ENCODE measurements at regions not wholly inside any gene's neighbourhood (a gene's known extent, or its start where the extent isn't known, plus 50 kb on each side); places are given as distances from the start of the nearest gene placed in this dataset.
"Not testable (repeated sequence)": the region's sequence is repeated elsewhere in the genome, so short reads cannot be mapped to it uniquely, and the experiment has no call there.

DNA sequence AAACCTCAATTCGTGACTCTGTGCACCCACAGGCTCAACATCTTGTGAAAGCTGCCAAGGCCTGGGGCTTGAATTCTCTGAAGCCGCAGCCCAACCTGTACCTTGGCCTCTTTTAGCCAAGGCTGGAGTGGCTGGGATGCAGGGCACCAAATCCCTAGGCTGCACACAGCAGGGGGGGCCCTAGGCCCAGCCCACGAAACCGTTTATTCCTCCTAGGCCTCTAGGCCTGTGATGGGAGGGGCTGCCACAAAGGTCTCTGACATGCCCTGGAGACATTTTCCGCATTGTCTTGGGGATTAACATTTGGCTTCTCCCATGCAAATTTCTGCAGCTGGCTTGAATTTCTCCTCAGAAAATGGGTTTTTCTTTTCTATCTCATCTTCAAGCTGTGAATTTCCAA, 64.0 kb downstream of the OR2K2 start:
- H3K4me2 ChIP-seq (ENCODE audit: control insufficient read depth, insufficient read depth); DNase-seq (ENCODE audit: low read depth, low spot score); CTCF ChIA-PET; H3K36me3 ChIP-seq (ENCODE audit: control insufficient read depth in 2 of 2, insufficient read depth in 2 of 2, low read length in 1 of 2); H3K4me1 ChIP-seq (ENCODE audit: control insufficient read depth, insufficient read depth, low read length); H3K27ac ChIP-seq (ENCODE audit: control insufficient read depth, insufficient read depth); H3K79me2 ChIP-seq (ENCODE audit: control insufficient read depth, insufficient read depth, low read length); ATAC-seq; H4K20me1 ChIP-seq (ENCODE audit: control insufficient read depth, insufficient read depth); H2AFZ ChIP-seq (ENCODE audit: control insufficient read depth, low read depth, low read length); H3K27me3 ChIP-seq (replicated peaks in 1 of 2; ENCODE audit: control insufficient read depth in 2 of 2, insufficient read depth in 2 of 2, low read length in 1 of 2); H3K4me3 ChIP-seq; BruUV-seq (replicated peaks); FAIRE-seq; H3K9me3 ChIP-seq (replicated peaks; ENCODE audit: control insufficient read depth, insufficient read depth, low read length); in situ Hi-C loops (cut with MboI); H3K9ac ChIP-seq (ENCODE audit: control insufficient read depth, insufficient read depth, low read length); RAD21 ChIA-PET (ENCODE audit: unreplicated experiment); intact Hi-C loops (cut with micrococcal nuclease; ENCODE audit: unreplicated experiment): not testable (repeated sequence)
- ChIA-PET POLR2A (interaction anchor here (0.6 kb wide), 1 partner anchor 26 kb away, joined by 3 read pairs; no protein-coding TSS in a partner anchor), SMC1A (ENCODE audit: uncharacterized antibody, unreplicated experiment) (interaction anchor here (0.9 kb wide), 1 partner anchor 49 kb away, joined by 3 read pairs; no protein-coding TSS in a partner anchor)
- 33% methylated on average over 5 of the region's 5 CpGs for WGBS (ENCODE audit: insufficient coverage, insufficient replicate concordance, low lambda C conversion rate, missing lambda C conversion rate)
- 0 out of 2 replicates have a peak, but pooled peaks have one; percentile 6 for TF ChIP-seq CEBPZ (IDR thresholded peaks at IDR 0.05; ENCODE audit: low read depth, low read length)

- ChIA-PET CTCF (no interaction called here), SMC1A (ENCODE audit: uncharacterized antibody, unreplicated experiment) (interaction anchor here (1.6 kb wide), 1 partner anchor 10 kb away, joined by 5 read pairs; no protein-coding TSS in a partner anchor), RAD21 (ENCODE audit: unreplicated experiment) (no interaction called here), POLR2A (no interaction called here)
- Histone ChIP-seq H3K36me3 (ENCODE audit: control insufficient read depth in 2 of 2, insufficient read depth in 2 of 2, low read length in 1 of 2) (no peaks in the 10 kb centered on the region), H3K27me3 (replicated peaks in 1 of 2; ENCODE audit: control insufficient read depth in 2 of 2, insufficient read depth in 2 of 2, low read length in 1 of 2) (no peaks in the 10 kb centered on the region), H2AFZ (ENCODE audit: control insufficient read depth, low read depth, low read length) (no peak overlapping the region), H3K27ac (ENCODE audit: control insufficient read depth, insufficient read depth) (no peak overlapping the region), H3K79me2 (ENCODE audit: control insufficient read depth, insufficient read depth, low read length) (no peaks in the 10 kb centered on the region), H4K20me1 (ENCODE audit: control insufficient read depth, insufficient read depth) (no peaks in the 10 kb centered on the region), H3K4me1 (ENCODE audit: control insufficient read depth, insufficient read depth, low read length) (no peaks in the 10 kb centered on the region), H3K4me3 (no peak overlapping the region), H3K9ac (ENCODE audit: control insufficient read depth, insufficient read depth, low read length) (no peak overlapping the region), H3K4me2 (ENCODE audit: control insufficient read depth, insufficient read depth) (no peak overlapping the region), H3K9me3 (replicated peaks; ENCODE audit: control insufficient read depth, insufficient read depth, low read length) (no peaks in the 10 kb centered on the region; the same call in 2 of the 3 replicates)
- in situ Hi-C loops (cut with MboI) (no loop called here), intact Hi-C loops (cut with micrococcal nuclease; ENCODE audit: unreplicated experiment) (no loop called here)
- BruUV-seq (replicated peaks) = no TSS peak
- FAIRE-seq = no peak
- no peak for DNase-seq (ENCODE audit: low read depth, low spot score)
- 37% methylated on average over 7 of the region's 7 CpGs for WGBS (ENCODE audit: insufficient coverage, insufficient replicate concordance, low lambda C conversion rate, missing lambda C conversion rate)
- ATAC-seq = no peak
- TF ChIP-seq RAD21 (IDR thresholded peaks at IDR 0.05; ENCODE audit: insufficient read depth, low read depth, low read length) (no peak), POLR2AphosphoS5 (IDR thresholded peaks at IDR 0.05; ENCODE audit: low read length) (no peak), CTCF (IDR thresholded peaks at IDR 0.05 in 2 of 3, conservative IDR thresholded peaks at IDR 0.05 in 1 of 3; ENCODE audit: control insufficient read depth in 2 of 3, extremely low read depth in 1 of 3, insufficient read depth in 1 of 3, low read depth in 3 of 3, low read length in 3 of 3) (no peak), CBX3 (IDR thresholded peaks at IDR 0.05; ENCODE audit: borderline replicate concordance, low read depth) (no peak), RCOR1 (conservative IDR thresholded peaks at IDR 0.05; ENCODE audit: low read depth, low read length) (no peak), BRCA1 (IDR thresholded peaks at IDR 0.05; ENCODE audit: low read depth, low read length) (no peak), SP1 (IDR thresholded peaks at IDR 0.05; ENCODE audit: low read depth, low read length) (no peak), FOS (IDR thresholded peaks at IDR 0.05; ENCODE audit: borderline replicate concordance, extremely low read depth, insufficient read length) (no peak), SMAD5 (IDR thresholded peaks at IDR 0.05; ENCODE audit: low read depth) (no peak)
- TF ChIP-seq, protein P1, sequence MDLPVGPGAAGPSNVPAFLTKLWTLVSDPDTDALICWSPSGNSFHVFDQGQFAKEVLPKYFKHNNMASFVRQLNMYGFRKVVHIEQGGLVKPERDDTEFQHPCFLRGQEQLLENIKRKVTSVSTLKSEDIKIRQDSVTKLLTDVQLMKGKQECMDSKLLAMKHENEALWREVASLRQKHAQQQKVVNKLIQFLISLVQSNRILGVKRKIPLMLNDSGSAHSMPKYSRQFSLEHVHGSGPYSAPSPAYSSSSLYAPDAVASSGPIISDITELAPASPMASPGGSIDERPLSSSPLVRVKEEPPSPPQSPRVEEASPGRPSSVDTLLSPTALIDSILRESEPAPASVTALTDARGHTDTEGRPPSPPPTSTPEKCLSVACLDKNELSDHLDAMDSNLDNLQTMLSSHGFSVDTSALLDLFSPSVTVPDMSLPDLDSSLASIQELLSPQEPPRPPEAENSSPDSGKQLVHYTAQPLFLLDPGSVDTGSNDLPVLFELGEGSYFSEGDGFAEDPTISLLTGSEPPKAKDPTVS (IDR thresholded peaks at IDR 0.05; ENCODE audit: low read depth, low read length) = no peak
Measured at GRCh38 chr9:111263116-111263515, 66.9 kb downstream of the OR2K2 start.

All from GM12878 (cell line).